ENCODE measurements at regions not wholly inside any gene's neighbourhood (a gene's known extent, or its start where the extent isn't known, plus 50 kb on each side); places are given as distances from the start of the nearest gene placed in this dataset.

- no peak for DNase-seq
These were observed 97.0 kb upstream of the NMNAT3 start for GRCh38 chr3:139774560-139775302.

DNA sequence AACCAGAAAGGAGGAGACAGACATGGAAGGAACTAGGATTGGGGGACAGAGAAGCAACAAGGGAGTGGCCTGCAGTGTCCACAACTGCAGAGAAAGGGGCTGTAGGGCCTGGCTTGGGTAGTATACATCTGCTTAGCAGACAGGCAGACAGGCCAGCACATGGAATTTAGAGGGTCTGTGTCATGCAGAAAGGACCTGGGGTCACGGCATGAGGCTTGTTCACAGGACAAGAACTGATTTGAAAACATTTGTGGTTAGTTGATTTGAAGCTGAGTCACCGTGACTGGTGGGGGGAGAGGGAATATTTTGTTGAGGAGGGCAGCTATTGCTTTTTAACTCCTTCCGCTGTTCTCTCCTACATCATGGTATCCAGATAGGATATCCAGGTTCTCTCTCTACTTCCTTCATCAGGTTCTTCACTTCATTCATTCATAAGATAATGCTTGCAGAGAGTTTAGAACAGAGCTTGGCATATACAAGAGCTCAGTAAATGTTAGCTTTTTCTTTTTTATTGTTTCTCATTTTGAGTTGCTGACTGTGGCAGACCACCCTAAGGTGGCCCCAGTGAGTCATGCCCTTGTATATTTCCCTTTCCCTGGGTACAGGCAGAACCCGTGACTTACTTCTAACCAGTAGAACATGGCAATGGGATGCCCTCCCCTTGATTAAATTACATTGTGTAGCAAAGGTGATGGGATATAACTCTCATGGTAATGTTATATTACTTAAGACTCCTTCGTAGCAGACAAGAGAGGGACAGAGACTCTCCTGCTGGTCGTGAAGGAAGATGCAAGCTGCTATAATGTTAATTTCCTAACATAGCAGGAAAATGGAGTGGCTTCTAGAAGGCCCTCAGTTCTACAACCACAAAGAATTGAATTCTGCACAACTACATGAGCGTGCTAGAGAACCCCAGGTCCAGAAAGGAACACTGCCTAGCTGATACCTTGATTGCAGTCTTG, 95.0 kb upstream of the NMNAT3 start:
- DNase-seq: no peak

GRCh38 chr3:139771331-139771730, 93.6 kb upstream of the NMNAT3 start:
- no peak for DNase-seq

GRCh38 chr3:139770577-139770976, 92.8 kb upstream of the NMNAT3 start:
- DNase-seq: no peak

DNA sequence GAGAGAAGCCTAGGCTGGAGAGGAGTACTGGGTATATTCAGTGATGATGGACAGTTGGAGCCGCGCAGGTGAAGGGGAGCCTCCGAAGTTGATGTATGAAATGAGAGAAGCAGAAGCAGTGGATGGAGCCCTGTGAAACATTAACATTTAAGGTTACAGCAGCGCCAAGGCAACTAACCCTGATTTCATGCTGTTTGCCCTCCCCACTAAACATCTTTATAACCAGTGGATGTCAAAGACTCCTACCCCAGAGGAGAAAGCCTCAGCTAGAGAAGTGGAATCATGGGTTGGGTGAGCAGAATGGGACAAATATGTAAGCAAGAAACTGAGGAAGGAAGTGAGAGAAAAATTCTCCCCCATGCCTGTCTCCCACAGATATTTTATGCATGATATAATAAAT, 92.0 kb upstream of the NMNAT3 start:
- DNase-seq: no peak

GRCh38 chr3:139764936-139765335, 87.2 kb upstream of the NMNAT3 start:
- DNase-seq: no peak

DNA sequence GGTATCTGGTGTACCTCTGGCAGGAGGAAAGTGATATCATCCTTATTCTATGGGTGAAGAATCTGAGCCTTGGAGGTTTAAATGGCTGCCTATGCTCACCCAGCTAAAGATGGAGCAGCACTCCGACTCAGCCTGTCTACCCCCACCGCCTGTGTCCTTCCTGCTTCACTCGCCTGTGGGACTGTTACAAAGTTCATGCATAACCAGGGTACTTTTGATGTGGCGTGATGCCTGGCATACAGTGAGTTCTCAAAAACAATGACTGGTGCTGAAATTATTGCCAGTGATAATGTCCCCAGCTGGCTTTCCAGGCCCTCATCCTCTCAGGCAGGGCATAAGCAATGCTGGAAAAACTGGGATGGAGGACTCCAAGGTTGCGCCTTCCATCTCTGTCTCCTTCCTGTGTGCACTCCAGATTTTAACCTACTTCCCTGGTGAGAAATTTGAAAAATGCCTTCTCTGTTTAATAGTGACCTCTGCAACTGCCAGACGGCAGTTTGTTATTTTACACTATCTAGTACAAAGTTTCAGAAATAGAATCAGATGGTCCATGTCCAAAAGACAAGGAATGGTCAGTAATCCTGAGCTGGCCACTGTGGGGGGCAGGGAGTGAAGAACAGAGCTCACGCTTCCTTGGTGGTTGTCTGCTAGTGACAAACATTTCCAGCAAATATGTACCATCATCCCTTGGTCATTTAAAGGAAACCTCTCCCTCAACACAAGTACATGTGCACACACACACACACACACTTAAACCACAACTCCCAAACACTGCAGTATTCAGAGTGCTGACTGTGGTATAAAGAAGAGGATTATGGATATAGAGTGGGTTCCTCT, 86.5 kb upstream of the NMNAT3 start:
- DNase-seq: no peak

GRCh38 chr3:139762302-139762701, 84.5 kb upstream of the NMNAT3 start:
- DNase-seq: no peak

GRCh38 chr3:139759470-139759869, 81.7 kb upstream of the NMNAT3 start:
- DNase-seq: no peak

GRCh38 chr3:139758654-139759291, 81.0 kb upstream of the NMNAT3 start:
- DNase-seq: no peak

- no peak for DNase-seq
These were observed 79.8 kb upstream of the NMNAT3 start for GRCh38 chr3:139757448-139758030.

- DNase-seq: no peak
These were observed 78.8 kb upstream of the NMNAT3 start for GRCh38 chr3:139756529-139757103.

GRCh38 chr3:139755551-139755950, 77.8 kb upstream of the NMNAT3 start:
- DNase-seq: no peak

DNA sequence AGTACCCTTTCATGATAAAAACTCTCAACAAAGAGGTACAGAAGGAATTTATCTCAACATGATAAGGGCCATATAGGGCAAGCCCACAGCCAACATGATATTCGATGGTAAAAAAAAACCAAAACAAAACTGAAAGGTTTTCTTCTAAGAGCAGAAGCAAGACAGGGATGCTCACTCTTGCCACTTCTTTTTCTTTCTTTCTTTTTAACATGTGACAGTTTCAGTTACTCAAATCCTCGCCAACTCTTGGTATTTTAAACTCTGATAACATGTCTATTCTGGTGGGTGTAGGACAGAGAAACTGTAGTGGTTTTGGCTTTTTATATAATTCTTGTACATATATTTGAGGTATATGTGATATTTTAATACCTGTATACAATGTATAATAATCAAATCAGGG, 74.0 kb upstream of the NMNAT3 start:
- no peak for DNase-seq

DNA sequence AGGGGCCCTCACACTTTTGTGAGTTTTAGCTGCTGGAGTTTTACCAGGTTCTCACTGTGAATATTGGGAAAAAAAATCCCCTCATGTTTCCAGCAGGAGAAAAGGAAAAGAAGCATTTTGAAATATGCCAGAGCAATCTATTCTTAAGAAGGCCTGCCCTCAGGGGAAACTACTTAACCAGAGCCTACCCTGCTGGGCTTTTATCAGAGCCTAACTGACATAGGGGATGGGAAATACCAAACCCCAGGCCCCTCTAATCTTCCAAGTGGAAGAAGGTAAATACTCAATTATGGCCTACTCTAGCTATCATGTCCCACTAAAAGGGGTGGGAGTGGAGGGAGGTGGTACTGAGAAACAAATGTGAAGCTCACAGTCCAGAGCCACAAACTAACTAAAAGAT, 68.7 kb upstream of the NMNAT3 start:
- DNase-seq: no peak

DNA sequence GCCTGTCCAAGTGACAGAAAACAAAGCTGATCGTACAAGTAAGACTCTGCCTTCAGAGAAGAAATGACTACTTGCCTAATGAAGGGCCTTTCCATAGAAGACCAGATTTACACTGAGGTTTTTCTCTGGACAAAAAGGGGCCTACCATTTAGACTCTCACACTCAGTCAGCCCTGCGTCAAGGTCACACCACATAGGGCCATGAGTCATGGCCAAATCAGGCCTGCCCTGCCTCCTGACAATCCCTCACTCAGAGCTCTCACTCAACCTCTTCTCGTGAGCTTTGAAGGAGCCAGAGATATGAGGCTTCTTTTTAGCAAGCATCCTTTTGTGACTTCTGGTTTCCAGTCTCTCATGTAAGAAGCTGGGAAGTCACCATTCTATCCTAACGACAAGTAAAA, 68.1 kb upstream of the NMNAT3 start:
- DNase-seq: no peak

DNA sequence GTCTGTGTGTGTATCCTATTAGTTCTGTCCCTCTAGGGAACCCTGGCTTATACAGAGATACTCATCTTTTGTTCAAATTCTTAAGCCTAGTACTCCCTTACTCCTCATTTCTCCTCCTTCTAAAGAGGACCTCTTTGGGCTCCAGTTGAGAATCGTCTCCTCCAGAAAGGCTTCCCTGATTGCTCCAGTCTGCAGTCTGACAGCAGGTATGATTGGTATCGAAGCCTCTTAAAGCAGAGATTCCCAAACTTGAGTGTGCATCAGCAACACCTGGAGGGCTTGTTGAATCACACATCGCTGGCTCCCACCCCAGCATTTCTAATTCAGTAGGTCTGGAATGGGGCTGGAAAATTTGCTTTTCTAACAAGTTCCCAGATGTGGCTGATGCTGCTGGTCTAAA, 60.9 kb upstream of the NMNAT3 start:
- DNase-seq: no peak

- no peak for DNase-seq
These were observed 60.0 kb upstream of the NMNAT3 start for GRCh38 chr3:139737682-139738361.

DNA sequence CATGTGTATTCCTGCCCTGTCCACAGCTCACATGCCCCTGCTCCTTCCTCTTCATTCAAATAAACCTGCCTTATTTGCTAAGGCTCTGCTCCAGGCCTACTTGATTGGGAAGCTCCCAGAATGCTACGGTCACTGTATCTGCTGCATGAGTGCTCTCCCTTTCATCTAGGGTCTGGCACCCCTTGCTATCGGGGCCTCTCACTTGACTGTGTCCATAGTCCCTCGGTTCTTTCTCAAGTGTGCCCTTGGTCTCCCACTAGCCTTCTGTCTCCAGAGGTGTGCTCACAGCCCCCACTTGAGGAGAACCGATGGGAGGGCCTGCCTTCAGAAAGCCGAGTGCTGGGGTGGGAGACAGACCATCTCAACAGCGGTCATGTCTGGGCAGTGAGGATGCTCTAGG, 57.4 kb upstream of the NMNAT3 start:
- no peak for DNase-seq

- no peak for DNase-seq
These were observed 55.0 kb upstream of the NMNAT3 start for GRCh38 chr3:139732729-139733128.

DNA sequence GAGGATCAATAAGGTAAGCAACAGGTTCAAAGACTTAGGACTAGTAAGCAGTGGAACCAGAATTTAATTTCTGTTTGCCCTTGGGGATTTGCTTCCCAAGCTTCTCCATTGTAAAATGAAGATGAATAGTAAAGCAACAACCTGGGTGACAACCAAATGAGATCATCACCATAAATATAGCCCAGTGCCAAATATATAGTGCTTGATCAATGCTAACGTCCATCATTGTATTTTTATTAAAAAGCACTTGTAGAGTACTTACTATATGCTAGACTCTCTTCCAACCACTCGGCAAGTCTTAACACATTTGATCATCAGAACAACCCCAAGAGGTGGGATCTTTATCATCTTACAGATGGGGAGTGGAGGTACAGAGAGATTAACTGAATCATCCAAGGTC, 51.5 kb upstream of the NMNAT3 start:
- no peak for DNase-seq
